Left colon (tissue), 2 donors: ENCODE measurements at regions not wholly inside any gene's neighbourhood (a gene's known extent, or its start where the extent isn't known, plus 50 kb on each side); places are given as distances from the start of the nearest gene placed in this dataset.

Source experiments
- ATAC-seq: fragments of 200-7000 bp; cut with Tn5 transposase; one replicate; pipeline ENCODE4 v1.9.1; 2020; ENCODE audit warnings: mild to moderate bottlenecking, moderate library complexity
- DNase-seq, 2 donors: peaks; one replicate each; pipeline ENCODE4 v3.0.0-alpha.2; 2020
- intact Hi-C, 2 donors: fragments of 100-400 bp; cut with DNase I in 1 of 2; cut with micrococcal nuclease in 1 of 2; formaldehyde crosslinking; loops; one replicate each; pipeline versions ENCODE4 v1.11.2 to v1.14.0; 2022; cut with DNase I, micrococcal nuclease
- donor health status: DM: no; HTN: no; CAD: no.
- donor health status: DM: yes; HTN: yes; CAD: no.

DNA sequence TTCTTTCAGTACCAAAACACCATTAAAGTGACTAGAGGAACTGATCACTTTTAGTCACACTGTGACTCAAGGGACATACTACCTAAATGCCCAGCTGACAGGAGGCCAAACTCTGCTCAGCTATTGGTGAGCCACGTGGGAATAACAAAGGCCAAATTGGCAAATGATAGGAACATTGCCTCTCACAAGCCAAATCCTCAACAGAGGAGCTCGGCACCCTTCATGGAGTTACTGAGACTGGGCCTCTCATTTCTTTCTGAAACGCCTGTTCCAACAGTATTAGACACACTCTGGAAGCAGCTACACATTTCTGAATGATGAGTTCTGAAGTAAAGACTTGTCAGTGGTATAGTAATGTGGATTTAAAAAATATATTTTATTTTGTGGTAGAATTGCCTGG is 166.0 kb upstream of the COL8A1 start:
- ATAC-seq (no peak), DNase-seq (no peak)
- intact Hi-C loops: no loop called here

DNA sequence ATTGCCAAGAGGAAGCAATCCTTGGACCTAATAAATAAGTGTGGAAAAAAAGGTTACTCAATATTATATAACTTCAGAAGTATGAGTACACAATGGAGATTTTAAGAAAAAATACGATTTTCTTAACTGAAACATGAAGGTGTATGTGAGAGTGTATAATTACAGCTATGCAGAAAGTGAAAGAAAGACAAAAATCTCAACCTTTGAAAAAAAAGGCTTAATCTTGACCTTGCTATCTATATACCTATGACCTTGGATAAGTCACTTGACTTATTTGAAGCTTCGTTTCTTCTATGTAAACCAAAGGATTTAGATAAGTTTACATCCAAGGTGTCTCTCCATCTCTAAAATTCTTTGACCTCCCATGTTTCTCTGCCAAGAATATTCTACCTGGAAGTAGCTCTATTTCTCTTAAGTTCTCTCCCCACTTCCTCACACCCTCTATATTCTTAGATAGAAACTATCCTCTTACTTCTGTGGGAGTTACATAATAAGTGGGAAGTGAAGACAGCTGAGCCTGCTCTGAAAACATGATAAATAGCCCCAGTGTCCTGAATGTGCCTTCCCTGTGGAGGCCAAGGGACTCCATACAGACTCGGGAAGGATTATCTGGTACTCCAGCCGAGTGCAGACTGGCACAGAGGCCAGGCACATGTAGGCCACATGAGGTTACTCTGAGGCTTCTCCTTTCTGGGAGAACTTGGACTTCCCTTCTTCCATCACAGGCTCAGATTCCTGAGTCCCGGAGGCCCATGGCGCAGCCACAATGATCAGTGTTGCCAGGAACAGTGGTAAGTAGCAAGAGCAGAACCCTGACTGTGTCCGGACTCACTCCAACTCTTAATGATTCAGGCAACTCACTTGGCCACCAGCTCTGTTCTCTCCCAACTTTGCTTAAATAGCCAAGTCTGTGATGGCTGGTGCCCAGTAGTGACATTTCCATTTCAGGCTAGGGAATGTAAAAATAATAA is 166.8 kb upstream of the COL8A1 start:
- intact Hi-C loops: no loop called here
- DNase-seq: no peak
- no peak for ATAC-seq

DNA sequence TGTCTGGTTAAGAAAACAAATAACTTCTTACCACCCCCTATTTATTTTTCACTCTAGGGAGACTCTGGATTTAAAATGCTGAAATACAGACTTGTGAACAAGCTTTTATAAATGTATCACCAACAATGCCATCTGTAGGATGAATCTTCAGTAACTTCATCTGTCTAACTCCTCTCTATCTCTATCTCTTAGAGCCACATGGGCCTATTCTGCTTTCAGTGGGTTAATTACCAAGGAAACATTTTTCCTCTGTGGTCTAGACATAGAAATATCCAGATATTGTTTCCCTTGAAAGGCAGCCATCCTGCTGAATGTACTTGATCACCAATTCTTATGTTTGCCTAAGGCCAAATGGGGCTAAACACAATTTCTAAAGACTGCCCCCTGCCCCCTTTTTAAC is 167.6 kb upstream of the COL8A1 start:
- intact Hi-C loops: no loop called here
- no peak for DNase-seq
- no peak for ATAC-seq

DNA sequence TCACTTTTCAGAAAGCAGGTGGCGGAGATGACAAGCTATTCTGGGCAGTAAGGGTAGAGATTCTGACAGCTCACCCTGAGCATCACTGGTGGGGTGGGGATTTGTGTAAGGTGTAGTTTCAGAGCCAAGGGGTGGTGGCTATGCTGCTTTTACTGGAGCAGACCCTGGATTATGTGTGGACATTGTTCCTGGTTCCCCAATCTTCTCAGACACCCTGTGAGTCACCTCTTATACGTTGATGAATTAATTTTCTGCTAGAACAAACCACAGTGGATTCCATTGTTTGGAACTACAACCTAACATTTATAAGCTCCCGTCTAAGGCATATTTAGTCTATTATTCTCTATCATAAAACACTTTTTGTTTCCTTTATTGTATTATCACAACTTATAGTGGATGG is 169.5 kb upstream of the COL8A1 start:
- no peak for ATAC-seq
- DNase-seq: no peak
- intact Hi-C loops: no loop called here

DNA sequence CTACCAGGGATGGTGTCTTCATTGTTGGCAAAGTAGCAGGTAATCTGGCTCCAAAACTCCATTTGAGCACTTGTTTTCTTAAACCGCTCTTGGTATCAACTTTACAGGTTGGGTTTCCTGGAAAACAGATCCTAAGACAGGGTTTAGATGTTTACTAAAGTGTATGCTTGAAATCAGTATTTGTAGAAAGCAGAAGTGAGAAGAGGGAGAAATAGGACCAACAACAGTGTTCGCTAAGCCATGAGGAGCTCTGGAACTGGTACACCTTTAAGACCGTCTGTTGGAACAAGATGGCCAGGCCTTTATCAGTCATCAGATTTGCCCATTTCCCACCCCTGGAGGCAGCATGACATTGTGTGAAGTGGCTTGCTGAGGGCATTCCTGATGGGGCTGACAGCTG is 171.0 kb upstream of the COL8A1 start:
- DNase-seq: no peak
- ATAC-seq: no peak
- intact Hi-C loops: no loop called here

DNA sequence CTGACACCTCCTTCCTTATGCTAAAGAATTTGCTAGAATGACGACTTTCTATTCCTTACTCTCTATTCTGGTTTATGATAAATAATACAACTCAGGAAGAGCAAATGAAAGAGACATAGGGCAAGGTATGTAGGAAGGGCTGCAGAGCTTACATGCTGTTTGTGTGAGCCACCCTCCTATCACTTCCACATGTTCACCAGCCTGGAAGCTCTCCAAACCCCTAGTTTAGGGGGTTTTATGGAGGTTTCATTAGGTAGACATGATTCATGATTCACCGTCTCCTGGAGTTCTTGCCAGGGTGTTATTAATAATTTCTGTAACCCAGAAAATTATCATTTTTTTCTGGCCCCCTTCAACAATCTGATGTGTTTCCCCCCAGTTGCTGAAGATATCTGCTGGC is 172.1 kb upstream of the COL8A1 start:
- DNase-seq: no peak
- intact Hi-C loops: no loop called here
- ATAC-seq: no peak

DNA sequence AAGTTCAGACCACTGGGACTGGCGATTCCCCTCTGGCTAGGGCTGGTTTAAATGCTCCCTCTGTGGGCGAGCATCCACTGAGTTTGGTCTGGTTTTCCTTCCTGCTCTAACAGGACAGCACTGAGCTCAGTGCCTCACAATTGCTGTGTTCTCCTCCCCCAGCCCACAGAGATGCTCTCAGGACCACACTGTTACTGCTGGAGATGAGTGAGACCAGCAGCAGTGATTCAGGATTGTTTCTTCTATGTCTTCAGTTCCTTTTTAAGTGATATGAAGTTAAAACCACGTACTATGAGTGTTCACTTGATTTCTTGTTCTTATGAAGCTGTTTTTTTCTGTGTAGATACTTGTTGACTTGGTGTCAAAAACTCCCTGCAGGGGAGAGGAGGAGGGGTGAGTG is 180.4 kb upstream of the COL8A1 start:
- ATAC-seq: no peak
- intact Hi-C loops: no loop called here
- DNase-seq: no peak

DNA sequence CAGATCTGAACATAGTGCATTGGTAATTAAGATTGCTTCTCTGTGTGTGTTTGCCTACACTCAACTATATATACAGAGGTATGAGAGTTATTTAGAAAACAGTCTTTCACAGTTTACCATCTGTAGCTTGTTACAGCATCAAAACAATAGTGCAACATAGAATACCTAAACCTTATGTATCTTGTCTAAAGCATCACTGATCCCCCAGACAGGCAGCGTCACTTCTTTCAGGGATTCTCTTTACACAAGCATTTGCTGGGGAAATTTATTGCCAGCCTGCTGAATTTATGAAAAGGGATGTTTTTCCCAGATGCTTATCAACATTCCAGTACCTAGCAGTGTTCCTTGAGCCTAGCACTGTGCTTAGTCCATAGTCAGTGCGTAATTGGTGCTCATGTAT is 195.8 kb upstream of the COL8A1 start:
- ATAC-seq (no peak), DNase-seq (no peak)
- intact Hi-C loops: no loop called here

DNA sequence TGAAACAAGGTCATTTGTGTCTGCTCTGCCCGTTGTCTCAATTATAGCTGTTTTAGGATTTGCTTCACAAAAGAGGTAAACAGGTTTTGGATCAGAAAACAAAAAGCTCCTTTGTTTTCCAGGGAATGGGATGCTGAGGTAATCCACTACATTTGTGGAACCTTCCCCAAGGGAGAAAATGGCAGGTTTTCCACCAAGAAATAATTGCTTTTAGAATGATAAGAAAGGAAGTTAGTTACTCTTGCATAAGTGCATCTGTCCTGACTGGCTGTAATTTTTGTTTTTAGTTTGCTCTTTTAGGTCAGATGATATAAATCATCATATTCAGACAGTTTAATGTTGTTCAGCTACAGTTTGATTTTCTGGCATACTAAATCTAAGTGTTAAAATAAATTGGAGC is 198.5 kb upstream of the COL8A1 start:
- intact Hi-C loops: no loop called here
- no peak for ATAC-seq
- no peak for DNase-seq

DNA sequence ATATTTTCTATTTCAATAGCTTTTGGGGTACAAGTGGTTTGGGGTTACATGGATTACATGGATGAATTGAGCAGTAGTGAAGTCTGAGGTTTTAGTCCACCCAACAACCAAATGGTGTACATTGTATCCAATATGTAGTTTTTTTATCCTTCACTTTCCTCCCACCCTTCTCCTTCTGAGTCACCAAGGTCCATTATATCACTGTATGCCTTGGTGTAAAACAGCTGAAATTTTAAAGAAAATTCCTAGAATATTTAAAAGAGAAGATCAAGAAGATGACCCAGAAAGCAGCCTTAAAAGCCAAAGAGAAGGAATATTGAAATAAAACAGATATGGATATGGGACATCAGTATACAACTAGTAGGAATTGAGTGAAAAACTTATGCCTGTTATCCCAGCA is 204.2 kb upstream of the COL8A1 start:
- ATAC-seq (no peak), DNase-seq (no peak)
- intact Hi-C loops: no loop called here

DNA sequence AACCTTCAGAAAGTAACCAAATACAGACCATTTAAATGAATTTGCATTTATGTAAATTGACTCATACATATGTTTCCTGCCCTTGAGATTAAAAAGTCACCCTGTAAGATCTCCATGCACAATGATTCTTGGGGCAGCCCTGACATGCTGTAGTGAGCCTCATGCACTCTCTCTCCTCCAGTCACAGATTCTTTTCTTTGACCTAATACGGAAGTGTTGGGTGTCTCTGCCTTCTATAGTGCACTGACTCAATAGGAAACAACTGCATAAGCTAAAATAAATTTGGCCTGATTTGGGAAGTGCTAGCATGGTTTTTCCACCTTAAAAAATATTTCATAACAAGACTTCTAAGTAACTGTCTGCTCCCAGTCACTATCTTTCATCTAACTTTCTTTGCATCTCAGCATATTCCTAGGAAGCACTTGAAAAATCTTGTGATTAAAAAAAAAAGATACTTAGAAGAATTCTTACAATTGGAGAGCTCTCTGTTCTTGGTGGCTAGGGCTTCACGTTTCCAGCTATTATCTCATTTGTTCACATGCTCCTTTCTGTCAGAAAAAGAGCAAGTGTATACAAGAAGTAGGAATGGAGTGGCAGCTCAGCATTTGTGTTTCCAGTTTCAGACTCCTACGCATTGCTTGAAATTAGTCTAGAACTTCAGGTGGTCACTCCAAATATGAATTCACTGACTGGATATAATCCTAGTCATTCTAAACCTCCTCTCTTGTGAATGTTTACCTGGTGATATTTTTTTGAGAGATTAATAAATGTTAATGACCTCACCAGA is 207.9 kb upstream of the COL8A1 start:
- DNase-seq (no peak), ATAC-seq (no peak)
- intact Hi-C loops: no loop called here

DNA sequence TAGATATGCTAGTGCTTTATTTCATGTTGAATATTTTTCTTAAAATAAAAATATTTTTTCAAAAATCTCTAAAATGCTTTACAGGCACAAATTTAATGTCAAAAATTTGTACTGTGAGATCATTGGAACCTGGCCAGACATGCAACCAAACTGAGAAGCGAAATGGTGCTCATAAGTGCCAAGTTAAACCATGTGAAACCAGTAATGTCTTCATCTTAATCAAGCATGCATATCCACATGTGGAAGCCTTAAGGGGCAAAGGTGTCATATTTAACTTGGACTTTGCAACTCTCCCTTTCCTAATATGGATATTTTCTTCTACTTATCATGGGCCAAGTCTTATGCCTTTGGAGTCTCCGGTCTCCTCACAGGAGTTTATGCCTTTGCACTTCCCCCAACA is 208.9 kb upstream of the COL8A1 start:
- ATAC-seq: no peak
- DNase-seq: no peak
- intact Hi-C loops: no loop called here

DNA sequence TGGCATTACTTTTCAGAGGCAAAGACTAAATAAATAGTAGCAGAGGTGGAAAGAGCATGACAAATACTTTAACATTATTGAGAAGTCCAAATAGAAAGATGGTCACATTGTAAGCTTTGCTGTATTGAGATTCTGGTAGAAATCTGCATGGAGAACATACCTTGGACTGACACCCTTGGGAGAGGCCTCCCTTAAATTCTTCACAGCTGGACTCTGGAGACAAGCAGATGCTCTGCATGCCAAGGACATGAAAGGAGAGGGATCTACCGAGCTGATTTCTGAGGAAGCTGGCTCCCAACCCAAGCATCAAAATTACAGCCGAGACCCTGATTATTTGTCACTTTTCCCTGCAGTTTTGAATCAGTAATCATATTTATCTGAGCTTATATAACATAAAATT is 212.5 kb upstream of the COL8A1 start:
- no peak for DNase-seq
- intact Hi-C loops: no loop called here
- ATAC-seq: no peak

DNA sequence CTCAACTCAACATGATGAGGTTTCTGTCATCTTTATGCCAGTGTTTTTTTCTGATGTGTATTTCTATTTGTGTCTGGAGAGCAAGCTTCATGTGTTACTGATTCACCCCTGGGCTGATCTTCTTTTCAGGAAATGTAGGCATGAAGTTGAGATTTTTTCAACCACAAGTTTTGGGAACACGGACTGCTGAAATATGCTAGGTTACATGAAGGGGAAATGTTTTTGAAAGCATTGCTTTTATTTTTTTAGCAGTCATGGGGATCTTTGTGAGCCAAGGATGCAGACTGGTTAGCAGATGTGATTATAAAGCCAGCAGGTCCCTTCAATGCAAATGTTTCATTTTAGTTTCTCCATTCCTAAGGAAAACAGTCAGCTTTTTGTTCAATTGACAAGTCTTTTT is 219.3 kb upstream of the COL8A1 start:
- no peak for ATAC-seq
- intact Hi-C loops: no loop called here
- no peak for DNase-seq

DNA sequence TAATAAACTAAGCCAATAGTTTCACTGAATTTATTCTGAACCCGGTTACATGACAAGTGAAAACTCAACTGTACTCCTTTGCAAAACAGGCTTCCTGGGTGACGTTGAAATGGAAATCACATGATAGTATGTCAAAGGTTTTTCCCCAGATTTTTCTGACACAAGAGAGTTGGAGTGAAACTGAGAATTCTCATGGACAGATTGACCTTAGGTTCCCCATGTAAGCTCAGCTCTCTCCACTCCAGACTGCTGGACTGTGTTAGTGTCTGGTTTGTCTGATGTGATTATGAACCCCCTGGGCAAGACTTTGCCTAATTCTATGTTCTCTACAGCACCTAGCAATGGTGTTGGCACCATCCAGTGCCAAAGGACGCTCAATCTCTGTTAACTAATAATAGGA is 219.7 kb upstream of the COL8A1 start:
- DNase-seq: no peak
- intact Hi-C loops: no loop called here
- ATAC-seq: no peak

DNA sequence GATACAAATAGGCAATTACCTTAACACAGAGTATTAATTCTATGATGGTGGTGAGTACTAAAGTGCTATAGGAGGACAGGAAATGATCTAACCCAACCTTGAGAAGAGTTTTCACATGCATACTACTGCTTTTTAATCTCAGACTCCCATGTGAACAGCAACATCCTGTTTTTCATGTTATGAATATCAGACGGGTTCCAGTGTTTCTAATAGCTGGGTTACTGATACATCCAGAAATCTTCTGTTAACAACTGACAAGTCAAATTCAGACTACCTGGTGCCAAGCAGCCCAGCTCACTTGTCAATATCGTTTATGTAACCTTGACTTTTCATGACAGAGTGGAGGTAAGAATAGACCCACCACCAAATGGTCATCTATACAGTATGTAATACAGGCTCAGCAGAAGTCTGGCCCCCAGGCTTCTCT is 220.2 kb upstream of the COL8A1 start:
- no peak for ATAC-seq
- intact Hi-C loops: no loop called here
- DNase-seq: no peak

DNA sequence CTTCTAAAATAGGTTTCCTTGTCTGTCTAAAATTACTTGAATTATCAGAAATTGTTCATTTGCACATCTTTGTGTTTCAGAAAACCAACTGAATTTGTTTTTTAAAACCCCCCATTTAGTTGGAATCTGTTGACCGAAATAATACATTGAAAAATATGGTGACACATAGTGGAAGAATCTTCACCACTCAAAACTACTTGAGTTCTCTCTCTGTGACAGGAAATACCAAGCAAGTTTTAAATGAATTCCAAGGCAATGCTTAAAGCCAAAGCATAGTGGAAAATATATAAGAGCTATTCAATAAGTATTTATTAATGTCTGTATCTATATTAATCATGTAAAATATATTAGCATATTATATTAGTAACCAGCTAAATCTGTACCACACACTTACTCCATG is 224.9 kb upstream of the COL8A1 start:
- ATAC-seq (no peak), DNase-seq (no peak)
- intact Hi-C loops: no loop called here

DNA sequence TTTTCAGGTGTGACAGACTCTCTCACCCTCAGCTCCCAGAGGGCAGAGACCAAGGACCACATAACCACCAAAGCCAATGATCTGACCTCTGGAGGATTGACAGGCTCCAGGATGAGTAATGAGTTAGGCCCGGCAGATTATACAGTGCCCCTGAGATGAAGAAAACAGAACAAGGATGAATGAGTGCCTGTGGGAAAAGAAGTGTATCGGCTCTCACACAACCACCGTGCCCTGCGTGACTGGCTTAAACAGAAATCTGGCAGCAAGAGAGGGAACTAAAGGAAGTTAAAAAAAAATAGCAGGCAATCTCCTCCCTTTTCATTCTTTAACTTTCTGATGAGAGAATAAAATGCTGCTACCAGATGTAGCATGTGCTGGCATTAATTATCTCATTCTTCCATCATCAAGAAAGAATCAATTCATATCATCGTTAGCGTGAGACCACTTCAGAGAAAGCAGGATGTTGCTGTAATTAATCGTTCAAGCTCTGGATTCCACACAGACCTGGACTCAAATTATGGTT is 227.5 kb upstream of the COL8A1 start:
- intact Hi-C loops: no loop called here
- no peak for DNase-seq
- ATAC-seq: no peak

DNA sequence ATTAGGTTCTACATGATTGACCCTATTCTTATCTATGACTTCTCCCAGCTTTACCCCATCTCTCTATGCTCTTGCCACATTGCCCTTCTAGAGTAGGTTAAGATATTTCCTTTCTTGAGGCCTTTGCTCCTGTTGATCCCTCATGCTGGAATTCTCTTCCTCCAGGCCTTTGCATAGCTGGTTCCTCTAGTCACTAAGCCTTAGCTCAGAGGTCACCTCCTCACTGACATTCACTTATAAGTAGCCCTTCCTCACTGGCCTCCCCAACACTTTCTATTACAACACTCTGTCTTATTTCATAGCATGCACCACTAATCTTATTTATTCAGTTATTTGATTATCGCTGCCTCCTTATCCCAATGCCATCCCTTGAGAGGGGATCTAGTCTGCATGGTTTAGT is 228.4 kb upstream of the COL8A1 start:
- intact Hi-C loops: no loop called here
- DNase-seq (no peak), ATAC-seq (no peak)

DNA sequence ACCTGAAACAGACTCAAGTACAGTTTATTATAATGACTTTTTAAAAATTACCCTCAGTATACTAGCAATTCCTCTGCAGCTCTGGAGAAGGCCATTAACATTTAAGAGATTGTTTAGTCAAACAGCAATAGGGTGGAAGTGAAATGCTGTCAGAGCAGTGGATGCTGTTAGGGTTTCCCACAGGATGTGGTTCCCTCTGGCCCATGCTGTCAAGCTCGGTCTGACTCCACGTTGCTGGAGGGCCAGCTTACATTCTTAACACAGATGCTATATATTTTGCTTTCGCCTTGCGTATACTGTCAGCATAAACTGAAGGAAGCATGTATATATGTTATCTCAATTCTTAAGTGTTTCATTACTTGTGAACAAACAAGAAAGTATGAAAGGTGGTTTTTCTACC is 231.1 kb upstream of the COL8A1 start:
- intact Hi-C loops: no loop called here

More for the DNA sequence above, 231.1 kb upstream of the COL8A1 start:
- ATAC-seq (no peak), DNase-seq (no peak)
